OCI-LY1 (cell line): ENCODE measurements at regions not wholly inside any gene's neighbourhood (a gene's known extent, or its start where the extent isn't known, plus 50 kb on each side); places are given as distances from the start of the nearest gene placed in this dataset.
A peak's percentile ranks its signal among the peaks of the same experiment; 100 is the strongest.

Source experiments
- H2AFZ ChIP-seq: fragments of 200-600 bp; sonication (generic), shearing (Covaris generic); 2 replicates; pipeline ENCODE4 v1.6.0; 2014; ENCODE audit warnings: antibody characterized with exemption, mild to moderate bottlenecking, low read length
- H3F3A ChIP-seq: fragments of 200-600 bp; sonication (generic), shearing (Covaris generic); 2 replicates; pipeline ENCODE4 v1.6.0; 2014; ENCODE audit warnings: mild to moderate bottlenecking, antibody characterized with exemption, low read length, moderate library complexity; ENCODE audit not compliant: insufficient read depth
- H3K27ac ChIP-seq: fragments of 200-600 bp; sonication (generic); 2 replicates; pipeline ENCODE4 v1.5.1; 2014; ENCODE audit warnings: low read length, mixed run types, mild to moderate bottlenecking, low read depth; ENCODE audit not compliant: poor library complexity, severe bottlenecking
- H3K27me3 ChIP-seq: fragments of 200-600 bp; sonication (generic); 2 replicates; pipeline ENCODE4 v1.6.0; 2014; ENCODE audit warnings: antibody characterized with exemption, mild to moderate bottlenecking, low read length, moderate library complexity; ENCODE audit not compliant: insufficient read depth
- H3K36me3 ChIP-seq: fragments of 200-600 bp; sonication (generic); 2 replicates; pipeline ENCODE4 v1.6.1; 2014; ENCODE audit warnings: mild to moderate bottlenecking, antibody characterized with exemption, low read length, moderate library complexity, mixed read lengths; ENCODE audit not compliant: insufficient read depth
- H3K4me1 ChIP-seq: fragments of 200-600 bp; sonication (generic); 2 replicates; pipeline ENCODE4 v1.5.1; 2014; ENCODE audit warnings: mild to moderate bottlenecking, low read length, moderate library complexity; ENCODE audit not compliant: insufficient read depth, severe bottlenecking
- H3K4me2 ChIP-seq: fragments of 200-600 bp; sonication (generic), shearing (Covaris generic); 2 replicates; pipeline ENCODE4 v1.6.1; 2014; ENCODE audit warnings: low read length
- H3K4me3 ChIP-seq: fragments of 200-600 bp; sonication (generic); 2 replicates; pipeline ENCODE4 v1.5.1; 2014; ENCODE audit warnings: low read length, low read depth, mild to moderate bottlenecking, mixed read lengths; ENCODE audit not compliant: poor library complexity, severe bottlenecking
- H3K79me2 ChIP-seq: fragments of 200-600 bp; shearing (Covaris generic); 2 replicates; pipeline ENCODE4 v1.6.1; 2016; ENCODE audit warnings: mixed run types, low read length, mixed read lengths; ENCODE audit not compliant: insufficient read depth
- H3K9ac ChIP-seq: fragments of 200-600 bp; sonication (generic), shearing (Covaris generic); 2 replicates; pipeline ENCODE4 v1.6.1; 2014; ENCODE audit warnings: mild to moderate bottlenecking, low read length, mixed read lengths
- H3K9me2 ChIP-seq: fragments of 200-600 bp; sonication (generic), shearing (Covaris generic); 2 replicates; pipeline ENCODE4 v1.6.1; 2014; ENCODE audit warnings: low read depth, mild to moderate bottlenecking, low read length, mixed read lengths
- H3K9me3 ChIP-seq: fragments of 200-600 bp; shearing (Covaris generic); 2 replicates; pipeline ENCODE4 v1.6.1; 2014; ENCODE audit warnings: low read length, mixed read lengths
- H4K20me1 ChIP-seq: fragments of 200-600 bp; sonication (generic), shearing (Covaris generic); 2 replicates; pipeline ENCODE4 v1.6.0; 2016; ENCODE audit warnings: mild to moderate bottlenecking, low read length; ENCODE audit not compliant: insufficient read depth
- CTCF ChIP-seq: fragments of 200-600 bp; sonication (generic), shearing (Covaris generic); IDR thresholded peaks from 2 replicates; pipeline ENCODE4 v1.5.1; 2017; ENCODE audit warnings: mild to moderate bottlenecking, antibody characterized with exemption, low read length, moderate library complexity, mixed read lengths
- EZH2 ChIP-seq: fragments of 200-600 bp; sonication (generic), shearing (Covaris generic); IDR thresholded peaks from 2 replicates; pipeline ENCODE4 v1.8.0; 2017; ENCODE audit warnings: borderline replicate concordance, mixed run types, mild to moderate bottlenecking, antibody characterized with exemption, low read length, moderate library complexity, mixed read lengths

- H3K9ac ChIP-seq = no peak overlapping the region
- no peak overlapping the region for H2AFZ ChIP-seq
- H3K79me2 ChIP-seq = no peaks in the 10 kb centered on the region
- no peak overlapping the region for H3K27ac ChIP-seq
- no peaks in the 10 kb centered on the region for H4K20me1 ChIP-seq
- no peaks in the 10 kb centered on the region for H3K36me3 ChIP-seq
- no peaks in the 10 kb centered on the region for H3F3A ChIP-seq
- no peaks in the 10 kb centered on the region for H3K9me3 ChIP-seq
- H3K9me2 ChIP-seq = no peaks in the 10 kb centered on the region
- TF ChIP-seq EZH2 (no peak), CTCF (no peak)
- H3K27me3 ChIP-seq = no peaks in the 10 kb centered on the region
- peaks cover 11% of the 10 kb centered on the region for H3K4me1 ChIP-seq
- no peak overlapping the region for H3K4me2 ChIP-seq
- no peak overlapping the region for H3K4me3 ChIP-seq
Measured at GRCh38 chr3:192061426-192061825, 600.5 kb downstream of the PYDC2 start.

GRCh38 chr3:192062186-192062585, 601.2 kb downstream of the PYDC2 start:
- H3K27ac ChIP-seq = no peak overlapping the region
- H3K9me2 ChIP-seq = no peaks in the 10 kb centered on the region

GRCh38 chr3:192063570-192063969, 602.6 kb downstream of the PYDC2 start:
- H3K27ac ChIP-seq = peak overlapping the region; percentile 16
- peak overlapping the region; percentile 92; the same call in 1 of the 2 replicates for H2AFZ ChIP-seq
- H3K9me3 ChIP-seq = no peaks in the 10 kb centered on the region
- no peaks in the 10 kb centered on the region for H3F3A ChIP-seq
- no peaks in the 10 kb centered on the region for H3K79me2 ChIP-seq
- H3K9me2 ChIP-seq = no peaks in the 10 kb centered on the region
- peak overlapping the region; percentile 57 for H3K4me2 ChIP-seq
- peaks cover 11% of the 10 kb centered on the region for H3K4me1 ChIP-seq
- TF ChIP-seq CTCF (no peak), EZH2 (no peak)
- peak overlapping the region; percentile 55 for H3K4me3 ChIP-seq
- no peaks in the 10 kb centered on the region for H3K36me3 ChIP-seq
- no peaks in the 10 kb centered on the region for H3K27me3 ChIP-seq
- H3K9ac ChIP-seq = no peak overlapping the region; the same call in 1 of the 2 replicates
- no peaks in the 10 kb centered on the region for H4K20me1 ChIP-seq

More at GRCh38 chr3:192062186-192062585, 601.2 kb downstream of the PYDC2 start:
- Histone ChIP-seq H3K79me2 (no peaks in the 10 kb centered on the region), H3F3A (no peaks in the 10 kb centered on the region), H3K4me2 (no peak overlapping the region), H3K9ac (no peak overlapping the region), H3K36me3 (no peaks in the 10 kb centered on the region), H2AFZ (no peak overlapping the region), H4K20me1 (no peaks in the 10 kb centered on the region), H3K9me3 (no peaks in the 10 kb centered on the region), H3K27me3 (no peaks in the 10 kb centered on the region), H3K4me3 (no peak overlapping the region), H3K4me1 (peaks cover 11% of the 10 kb centered on the region)
- no peak for TF ChIP-seq EZH2
- TF ChIP-seq CTCF = no peak
